GM18858 (cell line): ENCODE measurements at regions not wholly inside any gene's neighbourhood (a gene's known extent, or its start where the extent isn't known, plus 50 kb on each side); places are given as distances from the start of the nearest gene placed in this dataset.

Experiments used
- ATAC-seq: cut with Tn5 transposase; IDR thresholded peaks from one replicate; pipeline ENCODE4 v1.9.1; 2021; ENCODE audit not compliant: unreplicated experiment

- ATAC-seq: no peak
Measured at GRCh38 chr18:45557779-45558178, 57.5 kb upstream of the SLC14A2 start.

- no peak for ATAC-seq
Measured at GRCh38 chr18:45559258-45559657, 56.0 kb upstream of the SLC14A2 start.

- ATAC-seq: no peak
Measured at GRCh38 chr18:45560870-45561269, 54.4 kb upstream of the SLC14A2 start.

GRCh38 chr18:45562567-45563479 lies 52.5 kb upstream of the SLC14A2 start:
- no peak for ATAC-seq

- no peak for ATAC-seq
Measured at GRCh38 chr18:45565280-45565970, 49.9 kb upstream of the SLC14A2 start.
